Stimulated activated CD8-positive, alpha-beta memory T cell treated with anti-CD3 and anti-CD28 coated beads, Interleukin-4, amount 100 ng/mL, for 48 hours (primary cell): ENCODE measurements at regions not wholly inside any gene's neighbourhood (a gene's known extent, or its start where the extent isn't known, plus 50 kb on each side); places are given as distances from the start of the nearest gene placed in this dataset.

ENCODE experiments used
- DNase-seq: peaks from one replicate; pipeline ENCODE4 v3.0.0-alpha.2; 2020

DNA sequence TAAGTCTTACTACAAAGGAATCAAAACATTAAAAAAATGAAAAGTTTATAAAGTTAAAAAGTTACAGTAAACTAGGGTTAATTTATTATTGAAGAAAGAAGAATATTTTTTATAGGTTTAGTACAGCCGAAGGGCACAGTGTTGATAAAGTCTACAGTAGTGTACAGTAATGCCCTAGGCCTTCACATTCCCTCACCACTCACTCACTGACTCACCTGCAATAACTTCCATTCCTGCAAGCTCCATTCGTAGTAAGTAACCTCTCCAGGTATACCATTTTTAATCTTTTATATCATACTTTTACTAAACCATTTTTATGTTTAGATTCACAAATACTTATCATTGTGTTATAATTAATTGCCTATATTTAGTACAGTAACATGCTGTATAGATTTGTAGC is 307.5 kb upstream of the FAM241A start:
- no peak for DNase-seq

DNA sequence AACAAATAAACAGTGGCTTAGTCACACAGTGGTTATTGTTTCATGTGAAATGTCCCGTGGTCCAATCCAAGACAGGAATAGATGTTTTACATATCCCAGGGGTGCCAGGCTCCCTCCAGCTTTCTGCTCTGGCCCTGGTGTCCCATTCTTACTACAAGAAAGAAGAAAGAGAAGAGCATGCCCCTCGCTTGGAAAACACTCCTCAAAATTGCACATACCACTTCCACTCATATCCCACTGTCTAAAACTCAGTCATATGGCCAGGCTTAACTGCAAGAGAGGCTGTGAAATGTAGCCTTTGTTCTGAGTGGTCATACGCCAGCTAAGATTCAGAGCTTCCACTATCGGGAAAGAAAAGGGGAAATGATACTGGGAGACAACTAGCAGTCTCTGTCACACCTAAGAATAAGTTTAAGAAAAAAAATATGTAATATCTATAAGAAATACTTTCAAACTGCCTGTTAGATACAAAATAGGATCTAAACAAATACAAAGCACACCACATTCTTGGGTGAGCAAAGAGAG is 306.8 kb upstream of the FAM241A start:
- DNase-seq, result no peak

DNA sequence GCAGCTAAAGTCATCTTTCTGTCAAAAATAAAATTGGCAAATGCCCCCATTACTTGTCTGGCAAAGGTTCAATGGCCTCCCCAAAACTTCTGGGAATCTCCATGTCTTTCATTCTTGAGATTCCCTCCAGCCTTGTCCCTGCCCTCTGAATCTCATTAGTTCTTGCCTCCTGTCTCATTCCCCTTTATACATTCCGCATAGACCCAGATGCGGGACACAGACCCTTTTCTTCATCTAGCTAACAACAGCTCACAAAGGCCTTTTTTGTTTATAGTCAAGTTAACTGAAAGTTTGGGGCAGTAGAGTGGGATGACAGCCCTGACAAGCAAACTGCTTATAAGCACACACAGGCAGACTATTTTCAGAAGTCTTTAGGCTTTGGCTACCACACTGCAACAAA is 306.1 kb upstream of the FAM241A start:
- DNase-seq, result no peak

DNA sequence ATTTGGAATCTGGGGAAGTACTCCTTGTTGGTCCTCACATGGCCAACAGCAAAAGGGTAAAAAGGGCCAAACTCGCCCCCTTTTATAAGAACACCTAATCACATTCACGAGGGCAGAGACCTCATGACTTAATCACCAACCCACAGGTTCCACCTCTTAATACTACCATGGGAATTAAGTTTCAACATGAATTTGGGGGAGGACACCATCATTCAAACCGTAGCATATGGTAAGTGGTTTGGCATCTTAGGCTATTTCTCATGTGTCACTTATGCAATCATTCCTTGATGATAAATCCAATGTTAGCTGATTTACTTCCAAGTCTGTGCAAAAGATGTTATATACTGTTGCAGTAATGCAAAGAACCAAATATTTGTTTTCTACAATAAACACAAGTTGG is 302.9 kb upstream of the FAM241A start:
- no peak for DNase-seq

DNA sequence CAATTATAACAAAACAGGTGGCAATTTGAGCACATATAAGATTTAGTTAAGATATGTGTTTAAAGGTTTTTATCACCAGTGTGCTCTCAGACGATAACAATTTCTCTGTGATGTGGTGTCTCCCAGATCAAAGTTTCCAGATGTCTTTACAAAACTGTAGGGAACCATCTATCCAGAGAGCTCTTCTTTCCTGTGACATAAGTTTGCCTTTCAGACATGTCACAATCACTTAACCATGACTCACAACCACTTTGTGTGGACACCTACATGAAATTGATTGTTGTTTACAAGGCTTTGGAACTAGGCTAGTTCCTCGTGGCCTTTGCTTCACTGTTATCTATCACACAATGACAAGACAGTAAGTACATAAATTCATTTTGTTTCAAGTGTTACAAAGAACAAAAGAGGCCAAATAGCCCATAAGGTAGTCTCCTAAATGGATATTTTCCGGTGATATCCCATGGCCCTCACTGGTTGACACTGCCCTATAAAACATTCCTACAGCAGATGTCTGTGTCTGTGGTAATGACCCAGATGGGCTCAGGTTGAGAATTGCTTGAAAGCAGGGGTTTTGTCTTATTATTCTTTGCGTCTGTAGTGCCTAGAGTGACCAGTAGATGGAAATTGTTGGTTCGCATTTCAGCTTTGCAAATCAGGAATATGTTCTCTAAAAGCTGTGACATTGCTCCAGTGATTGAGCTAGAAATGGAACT is 297.8 kb upstream of the FAM241A start:
- DNase-seq, result no peak

DNA sequence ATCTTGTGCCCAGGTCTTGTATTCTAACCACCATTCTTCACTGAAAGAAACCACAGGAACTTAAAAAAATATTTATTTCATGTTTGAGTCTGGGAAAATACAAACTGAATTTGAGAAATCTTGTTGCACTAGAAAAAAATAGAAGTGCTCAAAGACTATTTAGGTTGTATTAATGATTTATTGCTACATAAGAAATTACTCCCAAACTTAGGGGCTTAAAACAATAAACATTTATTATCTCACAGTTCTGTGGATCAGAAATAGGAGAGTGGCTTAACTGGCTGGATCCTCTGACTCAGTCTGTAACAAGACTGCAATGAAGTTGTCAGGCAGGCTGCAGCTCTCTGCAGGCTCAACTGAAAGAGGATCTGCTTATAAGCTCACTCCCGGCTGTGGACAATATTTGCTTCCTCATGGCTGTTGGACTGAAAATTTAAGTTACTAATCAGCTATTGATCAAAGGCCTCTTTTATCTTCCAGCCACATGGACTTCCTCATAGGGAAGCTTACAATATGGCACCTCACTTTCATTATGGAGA is 295.4 kb upstream of the FAM241A start:
- DNase-seq, result no peak

DNA sequence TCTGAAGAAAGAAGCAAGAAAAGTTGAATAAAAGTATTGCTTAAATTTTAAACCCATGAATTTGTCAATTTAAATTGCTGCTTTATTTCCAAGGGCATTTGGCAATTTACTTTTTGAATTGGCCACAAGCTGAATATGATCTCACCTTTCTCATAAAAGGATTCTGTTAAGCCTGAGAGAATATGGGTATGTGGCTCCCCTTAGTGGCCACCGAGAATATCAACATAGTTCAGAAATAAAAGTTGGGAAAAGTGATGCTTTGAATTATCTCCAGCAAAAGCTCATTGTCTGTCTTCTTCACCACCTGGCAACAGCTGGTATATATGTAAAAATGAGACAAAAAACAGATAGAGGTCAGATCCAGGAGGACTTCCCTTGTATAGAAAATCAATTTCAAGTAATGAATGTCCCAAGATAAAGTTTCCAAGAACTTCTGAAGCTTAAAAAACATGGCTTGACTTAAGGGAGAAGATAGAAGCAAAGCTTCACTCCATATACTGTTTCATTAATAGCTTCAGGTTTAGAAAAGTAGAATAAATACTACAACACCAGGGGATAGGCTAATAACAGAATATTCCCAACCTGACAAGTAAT is 290.7 kb upstream of the FAM241A start:
- DNase-seq, result no peak

DNA sequence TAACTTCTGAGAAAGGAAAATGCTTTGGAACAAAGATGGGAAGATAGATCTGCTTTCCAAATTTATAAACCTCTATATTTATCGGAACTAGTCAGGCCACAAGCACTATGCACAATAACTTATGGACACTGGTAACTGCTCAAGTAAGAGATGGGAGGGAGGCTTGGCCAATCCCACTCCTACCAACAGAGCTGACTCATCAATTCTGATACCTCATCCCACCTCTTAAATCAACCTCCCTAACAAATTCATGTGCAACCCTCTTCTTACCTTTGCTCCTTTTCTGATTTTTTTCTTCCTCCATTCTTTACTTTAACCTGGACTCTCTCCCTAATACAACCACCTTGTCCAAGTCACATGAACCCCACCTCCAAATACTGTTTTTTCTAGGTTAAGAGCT is 289.9 kb upstream of the FAM241A start:
- DNase-seq, result no peak

DNA sequence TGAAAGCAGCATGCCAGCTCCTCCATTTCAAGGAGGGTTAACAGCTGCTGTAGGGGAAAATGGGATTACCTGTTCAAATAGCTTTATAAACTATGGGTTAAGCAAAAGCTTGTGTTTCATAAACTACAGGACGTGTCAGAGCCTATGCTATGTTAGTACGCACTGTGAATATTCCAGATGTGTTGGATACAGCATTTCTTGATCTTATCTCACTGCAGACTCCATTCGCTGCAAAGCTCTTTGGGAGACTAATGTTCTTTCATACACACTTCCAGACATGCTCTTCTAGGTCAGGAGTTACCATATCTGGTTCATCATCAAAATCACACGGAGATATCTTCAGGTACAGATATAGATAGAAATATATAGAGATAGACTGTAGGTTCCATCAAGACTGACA is 281.2 kb upstream of the FAM241A start:
- no peak for DNase-seq

DNA sequence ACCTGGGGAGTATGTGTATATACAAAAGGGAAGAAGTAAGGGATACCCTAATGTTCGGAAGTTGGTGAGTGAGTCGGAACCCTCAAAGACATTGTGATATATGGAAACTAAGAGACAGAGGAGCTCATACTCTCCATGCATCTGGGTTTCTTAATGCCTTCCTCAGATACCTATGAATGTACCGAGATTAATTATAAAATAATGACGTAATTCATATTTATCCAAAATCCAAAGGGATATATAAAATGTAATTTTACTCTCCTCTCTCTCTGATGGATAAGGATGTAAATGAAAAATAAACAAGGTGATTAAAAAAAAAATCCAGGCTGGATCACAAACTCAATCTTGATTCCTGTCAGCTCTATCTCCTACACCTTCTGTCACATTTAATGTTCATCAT is 275.9 kb upstream of the FAM241A start:
- DNase-seq, result no peak

DNA sequence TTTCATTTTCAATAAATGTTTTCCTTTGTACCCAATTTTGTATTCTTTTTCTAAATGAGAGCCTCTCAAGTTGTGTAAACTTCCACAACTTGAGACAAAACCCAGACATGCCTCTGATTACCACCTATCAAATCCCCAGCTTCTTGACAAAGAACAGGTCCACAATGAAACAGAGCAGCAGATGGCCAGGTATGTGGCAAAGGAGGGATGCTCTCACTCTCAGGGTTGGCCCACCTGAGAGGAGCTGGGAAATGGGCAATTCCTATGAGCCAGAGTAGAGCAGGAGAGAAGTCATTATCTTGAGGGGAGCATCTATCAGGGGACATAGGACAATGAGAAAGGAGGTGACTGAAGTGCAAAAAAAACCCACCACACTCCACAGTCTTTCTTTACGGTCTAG is 273.5 kb upstream of the FAM241A start:
- DNase-seq, result no peak

DNA sequence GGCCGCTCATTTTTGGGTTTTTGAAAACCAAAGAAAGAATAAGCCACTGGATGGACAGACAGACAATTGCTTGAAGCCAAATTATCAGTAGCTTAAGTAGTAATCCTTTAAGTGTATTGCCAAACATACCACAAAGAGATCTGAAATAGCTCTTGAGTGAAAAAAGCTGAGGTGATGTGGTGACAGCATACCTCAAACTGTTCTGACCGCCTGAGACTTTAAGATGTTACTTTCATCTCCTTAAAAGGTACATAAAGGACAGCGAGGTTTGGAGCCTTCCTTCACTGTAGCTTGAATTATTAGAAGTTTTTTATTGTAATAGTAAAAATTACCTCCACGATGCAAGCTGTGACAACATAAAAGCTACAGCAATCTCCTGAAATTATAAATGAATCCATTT is 271.5 kb upstream of the FAM241A start:
- no peak for DNase-seq

DNA sequence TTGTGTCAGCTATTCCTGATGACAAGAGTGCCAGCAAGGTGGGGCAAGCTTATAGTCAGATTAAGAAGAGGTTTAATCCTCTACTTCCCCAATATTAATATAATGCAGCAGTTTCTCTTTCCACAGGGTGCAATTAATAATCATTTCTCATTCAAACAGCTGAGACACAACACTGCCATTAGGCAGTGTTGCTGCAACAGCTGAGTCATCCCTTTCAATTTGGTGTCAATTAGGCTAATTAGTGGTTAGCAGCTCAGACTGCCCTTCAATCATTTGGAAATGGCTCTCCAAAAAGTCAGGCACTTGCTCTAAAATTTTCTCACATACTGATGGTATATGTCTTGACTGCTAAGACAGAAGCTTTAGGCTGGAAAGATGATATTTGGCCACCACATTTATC is 265.7 kb upstream of the FAM241A start:
- DNase-seq, result no peak

DNA sequence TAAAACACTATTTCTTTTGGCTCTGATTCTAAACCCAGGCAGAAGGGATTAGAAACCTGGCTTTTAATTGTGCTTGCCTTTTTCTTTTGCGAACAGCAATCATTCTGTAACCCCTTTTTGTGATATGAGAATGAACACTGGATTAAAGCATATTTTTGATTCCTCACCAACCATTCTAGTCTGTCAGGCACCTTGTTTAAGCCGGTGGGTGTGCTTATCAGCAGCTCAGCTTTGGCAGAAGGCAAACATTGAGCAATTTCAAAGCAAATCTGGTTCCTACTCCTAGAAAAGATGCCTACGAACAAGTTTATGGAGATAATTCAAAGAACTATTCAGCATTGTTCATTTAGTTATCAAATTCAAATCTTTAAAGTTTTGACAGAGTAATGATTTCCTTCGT is 265.1 kb upstream of the FAM241A start:
- no peak for DNase-seq

DNA sequence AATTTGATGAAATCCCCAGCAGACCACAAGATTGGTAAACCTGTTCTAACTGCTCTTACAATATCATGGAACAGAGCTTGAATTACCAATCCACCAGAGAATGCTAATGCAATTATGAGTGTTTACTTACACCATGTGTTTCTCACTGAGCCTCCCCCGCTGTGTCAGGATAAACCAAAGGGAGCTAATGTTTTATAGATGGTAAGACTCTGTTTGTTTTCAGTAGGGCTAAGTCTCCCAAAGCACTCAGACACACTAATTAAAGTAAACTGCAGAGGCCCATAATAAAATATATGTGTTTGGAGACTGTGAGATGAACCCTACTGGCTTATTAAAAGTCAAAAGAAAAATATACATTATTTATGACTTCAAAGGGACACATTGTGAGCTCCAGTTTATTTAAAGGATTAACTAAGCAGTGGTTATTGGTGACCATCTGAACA is 261.7 kb upstream of the FAM241A start:
- no peak for DNase-seq

DNA sequence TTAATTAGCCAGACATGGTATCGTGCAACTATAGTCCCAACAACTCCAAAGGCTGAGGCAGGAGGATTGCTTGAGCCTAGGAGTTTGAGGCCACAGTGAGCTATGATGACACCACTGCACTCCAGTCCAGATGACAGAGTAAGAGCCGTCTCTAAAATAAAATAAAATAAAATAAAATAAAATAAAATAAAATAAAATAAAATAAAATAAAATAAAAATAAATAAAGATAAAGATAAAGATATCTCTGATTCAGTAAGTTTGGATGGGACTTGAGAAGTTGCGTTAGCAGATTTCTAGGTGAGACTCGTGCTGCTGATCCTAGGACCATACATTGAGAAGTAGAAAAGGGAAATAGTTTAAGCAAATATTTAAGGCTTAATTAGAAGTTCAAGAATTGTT is 254.8 kb upstream of the FAM241A start:
- DNase-seq, result no peak

DNA sequence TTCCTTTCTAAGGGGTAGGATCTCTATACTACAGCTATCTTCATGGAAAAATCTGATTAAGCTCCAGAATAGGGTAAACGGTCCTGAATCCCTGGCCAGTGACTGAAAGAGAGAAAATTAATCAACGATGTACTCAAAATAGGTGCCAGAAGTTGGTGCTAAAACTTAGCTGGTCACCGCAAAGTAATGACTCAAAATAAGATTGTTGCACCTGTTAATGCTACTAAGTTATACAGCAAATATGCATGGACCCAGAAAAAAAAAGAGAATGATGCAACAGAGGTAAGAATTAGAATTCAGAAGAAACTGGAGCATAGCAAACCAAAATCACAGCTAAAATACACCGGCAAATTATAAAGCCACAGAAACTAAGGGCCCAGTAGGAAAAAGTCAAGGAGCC is 239.7 kb upstream of the FAM241A start:
- DNase-seq, result no peak

DNA sequence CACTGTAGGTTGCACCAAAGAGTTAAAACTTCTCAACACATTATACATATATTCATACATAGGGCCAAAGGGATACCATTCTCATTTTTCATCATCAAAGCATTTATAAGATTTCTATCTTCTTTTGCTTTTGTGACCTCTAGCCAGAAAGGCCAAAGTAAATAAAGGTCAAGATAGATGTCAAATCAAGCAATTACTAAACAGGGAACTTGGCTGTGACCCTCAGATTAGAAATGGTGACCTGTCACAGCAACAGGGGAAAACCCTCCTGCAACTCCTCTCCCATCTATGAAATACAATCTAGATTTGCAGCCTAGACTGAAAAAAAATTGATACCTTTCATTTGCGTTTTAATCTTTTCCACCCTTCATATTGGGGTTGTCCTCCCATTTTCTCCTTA is 225.6 kb upstream of the FAM241A start:
- no peak for DNase-seq

DNA sequence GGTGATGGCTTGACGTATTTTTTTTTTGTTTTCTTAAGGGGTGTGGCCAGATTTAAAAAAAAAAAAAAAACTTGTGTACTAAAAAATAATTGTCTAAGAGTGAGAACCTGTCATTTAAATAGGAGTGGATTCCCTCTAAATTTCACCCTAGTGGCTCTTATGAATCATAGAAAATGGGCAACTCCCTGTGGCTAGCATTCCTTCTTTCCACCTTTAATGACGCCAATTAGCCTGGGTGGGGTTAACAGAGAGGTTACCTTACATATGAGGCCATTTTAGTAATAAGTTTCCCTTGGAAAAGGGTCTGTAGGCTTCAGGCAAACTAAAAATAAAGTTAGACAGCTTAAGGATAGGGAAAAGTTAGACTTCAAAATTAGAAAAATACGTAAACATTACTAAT is 223.5 kb upstream of the FAM241A start:
- DNase-seq, result no peak

DNA sequence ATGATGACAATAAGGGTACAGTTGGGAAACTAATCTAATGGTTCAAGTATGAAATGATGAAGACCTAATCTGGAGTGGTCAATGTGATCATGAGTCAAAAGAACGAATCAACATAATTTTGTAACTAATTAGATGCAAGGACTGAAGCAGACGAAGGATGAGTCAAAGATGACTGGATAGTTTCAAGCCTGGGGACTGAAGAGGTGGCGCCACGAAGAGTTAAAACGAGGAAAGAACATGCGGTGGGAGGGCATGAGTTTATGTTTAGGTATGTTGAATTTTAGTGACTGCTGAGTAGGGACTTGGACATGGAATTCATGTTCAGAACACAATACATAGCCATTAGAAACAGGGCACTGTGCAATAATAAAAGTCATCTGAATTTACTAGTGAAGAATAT is 221.5 kb upstream of the FAM241A start:
- no peak for DNase-seq

DNA sequence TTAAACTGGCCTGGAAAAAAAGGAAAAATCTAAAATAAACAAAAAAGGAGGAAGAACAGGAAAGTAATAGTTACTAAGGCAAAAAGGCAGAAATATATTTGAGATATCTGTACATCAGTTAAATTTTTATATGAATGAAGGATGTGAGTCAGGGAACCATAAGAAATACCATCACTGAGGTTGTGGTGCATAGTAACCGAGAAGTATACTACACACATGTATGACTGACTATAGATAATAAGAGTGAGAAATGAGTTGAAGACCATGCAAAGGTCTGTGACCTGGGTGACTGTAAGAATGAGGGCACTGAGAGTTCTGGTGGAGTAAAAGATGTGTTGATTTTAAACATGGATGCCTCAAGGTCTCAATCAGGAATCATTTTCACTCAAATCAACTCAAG is 220.6 kb upstream of the FAM241A start:
- no peak for DNase-seq

DNA sequence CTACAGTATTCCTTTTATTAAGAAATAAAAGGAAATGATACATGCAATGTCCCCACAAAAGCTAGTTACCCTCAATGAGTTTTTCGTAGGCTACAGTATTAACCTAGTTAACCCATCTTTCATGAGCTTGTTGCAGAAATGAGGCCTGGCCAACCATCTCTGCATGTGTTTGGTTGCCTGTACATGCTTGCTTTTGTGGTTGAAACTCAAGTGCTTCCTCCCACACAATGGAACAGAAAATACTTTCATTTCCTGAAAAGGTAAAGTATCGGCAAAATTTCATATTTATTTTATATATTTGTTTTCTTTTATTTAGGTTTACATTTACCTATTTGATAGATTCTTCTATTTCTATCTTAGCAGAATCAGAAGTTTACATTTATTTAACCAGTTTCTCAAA is 214.6 kb upstream of the FAM241A start:
- DNase-seq, result no peak

DNA sequence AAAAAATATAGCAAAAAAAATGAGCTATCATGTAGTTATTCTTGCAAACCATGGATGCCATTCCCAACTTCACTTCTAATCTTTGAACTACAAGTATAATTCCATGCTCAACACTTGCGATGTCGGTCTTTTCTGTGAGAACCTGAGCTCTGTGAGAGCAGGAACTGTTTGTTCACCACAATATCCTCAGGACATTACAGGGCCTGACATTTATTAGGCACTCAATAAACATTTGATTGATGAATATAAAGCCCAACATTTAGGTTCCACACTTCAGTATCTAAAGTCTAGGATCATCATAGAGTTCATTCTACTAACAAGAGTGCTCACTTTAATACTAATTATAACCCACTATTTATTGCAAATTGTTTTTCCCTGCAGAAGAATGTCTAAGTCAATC is 211.6 kb upstream of the FAM241A start:
- no peak for DNase-seq

DNA sequence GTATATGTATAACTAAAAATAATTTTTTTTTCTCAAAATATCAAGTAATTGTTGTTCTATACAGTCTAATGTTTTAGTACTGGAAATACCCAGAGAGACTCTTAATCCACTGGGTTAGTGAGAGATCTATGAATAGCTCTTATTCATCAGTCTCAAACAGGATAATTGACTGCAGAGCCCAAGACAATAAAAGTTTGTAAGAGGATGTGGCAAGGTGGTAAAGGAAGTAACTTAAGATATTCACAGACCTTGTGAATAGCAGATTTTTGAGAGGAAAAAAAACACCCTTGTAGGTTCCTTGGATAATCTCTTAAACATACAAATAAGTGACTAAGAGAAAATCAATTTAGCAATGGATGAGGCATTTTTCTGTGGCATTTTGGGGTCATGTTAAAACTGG is 210.9 kb upstream of the FAM241A start:
- no peak for DNase-seq

DNA sequence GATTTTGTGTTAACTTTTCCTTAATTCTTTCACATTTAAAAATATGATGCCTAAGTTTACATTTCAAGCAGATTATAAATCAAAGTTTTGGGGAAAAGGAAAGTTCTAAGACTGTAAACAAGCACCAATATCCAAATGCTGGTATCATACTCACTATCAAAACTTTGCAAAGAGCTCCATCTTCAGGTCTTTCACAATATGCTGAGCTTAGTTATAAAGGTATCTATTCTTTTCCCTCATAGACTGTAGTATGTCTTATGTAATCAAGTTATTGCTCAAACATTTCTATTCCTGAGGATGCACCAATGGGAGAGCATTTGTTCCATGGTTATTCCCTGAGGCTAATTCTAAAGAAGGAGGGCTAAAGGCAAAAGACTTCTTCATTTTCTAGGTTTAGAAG is 207.9 kb upstream of the FAM241A start:
- no peak for DNase-seq
